ENCODE measurements at regions not wholly inside any gene's neighbourhood (a gene's known extent, or its start where the extent isn't known, plus 50 kb on each side); places are given as distances from the start of the nearest gene placed in this dataset.

DNA sequence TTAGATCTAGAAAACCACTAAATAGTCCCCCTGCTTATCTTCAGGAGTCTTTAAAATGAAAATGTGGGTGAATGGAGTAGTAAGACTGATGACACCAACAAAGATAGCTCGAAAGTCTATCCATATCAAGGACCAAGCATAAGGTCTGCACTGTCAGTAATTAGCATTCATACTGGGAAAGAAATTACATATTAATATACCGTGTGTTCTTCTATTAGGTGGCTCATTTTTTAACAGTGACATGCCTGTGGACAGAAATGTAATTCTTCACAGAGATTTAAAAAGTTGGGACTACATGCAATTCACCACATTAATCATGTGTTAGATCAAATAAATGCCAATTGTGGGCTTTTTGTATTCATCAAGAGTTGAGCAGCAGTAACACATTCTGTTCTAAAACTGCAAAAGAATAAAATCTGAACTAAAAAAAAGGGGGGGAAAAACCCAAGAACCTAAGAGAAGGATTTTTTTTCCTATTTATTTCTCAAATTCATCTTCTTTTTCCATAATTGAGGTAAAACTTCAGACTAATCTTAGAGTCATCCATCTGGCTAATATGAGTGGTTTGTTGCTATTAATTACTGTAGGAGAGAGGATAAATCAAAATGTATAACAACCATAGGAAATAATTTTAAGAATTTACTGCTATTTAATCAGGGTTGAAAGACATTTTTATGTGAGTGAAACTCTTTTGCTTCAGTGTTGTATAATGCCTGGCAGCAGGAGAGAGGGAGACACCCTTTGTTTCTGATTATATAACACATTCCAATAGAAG lies 386.7 kb upstream of the IGFBP7 start:
- FAIRE-seq = no peak
- DNase-seq (ENCODE audit: low spot score) = no peak

DNA sequence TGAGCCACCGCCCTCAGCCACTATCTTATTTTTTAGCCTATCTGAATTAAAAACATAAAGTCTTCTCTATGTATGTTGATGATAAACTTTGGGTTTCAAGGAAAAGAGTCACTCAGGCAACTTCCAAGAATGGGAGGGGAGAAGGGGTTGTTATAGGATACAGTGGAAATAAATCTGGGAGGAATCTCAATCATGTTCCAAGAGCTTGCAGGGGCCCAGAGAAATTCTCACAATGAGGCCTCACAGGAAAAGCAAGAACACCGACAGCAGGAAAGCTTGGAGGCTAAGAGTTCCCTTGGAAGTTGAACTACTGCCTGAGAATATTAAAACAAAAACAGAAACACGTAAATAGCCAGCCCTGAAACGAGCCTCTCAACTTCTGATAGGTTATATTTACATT lies 384.6 kb upstream of the IGFBP7 start:
- FAIRE-seq (no peak), DNase-seq (ENCODE audit: low spot score) (no peak)

GRCh38 chr4:57492251-57492878 lies 382.2 kb upstream of the IGFBP7 start:
- FAIRE-seq (no peak), DNase-seq (ENCODE audit: low spot score) (no peak)

GRCh38 chr4:57491388-57491787 lies 381.2 kb upstream of the IGFBP7 start:
- DNase-seq (ENCODE audit: low spot score) = no peak

DNA sequence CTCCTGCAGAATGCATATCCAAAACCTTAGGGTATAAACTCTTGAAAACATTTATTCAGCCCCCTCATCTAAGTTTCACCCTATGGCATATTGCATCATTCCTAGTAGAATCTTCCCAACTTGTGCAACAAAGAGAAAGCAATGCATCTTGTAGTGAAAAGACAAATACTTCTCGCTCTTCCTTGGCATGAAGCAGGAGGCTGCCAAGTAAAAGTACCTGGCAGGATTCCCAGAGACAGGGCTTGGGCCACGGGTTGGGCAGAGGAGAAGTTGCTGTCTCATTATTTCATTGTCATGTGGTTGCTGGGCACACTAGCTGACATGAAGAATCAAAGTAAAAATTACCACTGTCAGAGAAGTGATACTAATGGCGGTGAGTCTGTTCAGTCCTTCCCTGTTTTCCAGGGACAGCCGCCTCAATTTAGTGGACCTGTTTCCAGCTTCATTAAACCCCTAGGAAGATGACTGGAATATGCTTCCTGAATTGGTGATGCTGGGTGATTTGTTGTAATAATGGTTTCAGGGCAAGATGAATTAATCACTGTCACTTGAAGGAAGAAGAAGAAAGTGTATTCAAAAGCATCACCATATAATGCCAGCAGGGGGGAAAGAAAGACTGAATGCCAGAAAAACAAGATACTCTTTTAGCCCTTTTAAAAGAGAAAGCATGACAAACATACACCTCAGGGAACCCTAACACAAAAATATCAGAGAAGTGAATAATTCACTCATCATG lies 380.5 kb upstream of the IGFBP7 start:
- DNase-seq (ENCODE audit: low spot score) = peak; percentile 59
- FAIRE-seq = no peak

More at GRCh38 chr4:57491388-57491787, 381.2 kb upstream of the IGFBP7 start:
- FAIRE-seq = peak; percentile 66

GRCh38 chr4:57488366-57489162 lies 378.4 kb upstream of the IGFBP7 start:
- peak; percentile 5 for FAIRE-seq
- DNase-seq (ENCODE audit: low spot score) = no peak

- no peak for FAIRE-seq
- no peak for DNase-seq (ENCODE audit: low spot score)
These were observed 365.2 kb upstream of the IGFBP7 start for GRCh38 chr4:57475424-57475823.

- DNase-seq (ENCODE audit: low spot score) = no peak
- no peak for FAIRE-seq
These were observed 355.3 kb upstream of the IGFBP7 start for GRCh38 chr4:57465321-57466056.

- no peak for DNase-seq (ENCODE audit: low spot score)
- no peak for FAIRE-seq
These were observed 352.7 kb upstream of the IGFBP7 start for GRCh38 chr4:57462843-57463242.

DNA sequence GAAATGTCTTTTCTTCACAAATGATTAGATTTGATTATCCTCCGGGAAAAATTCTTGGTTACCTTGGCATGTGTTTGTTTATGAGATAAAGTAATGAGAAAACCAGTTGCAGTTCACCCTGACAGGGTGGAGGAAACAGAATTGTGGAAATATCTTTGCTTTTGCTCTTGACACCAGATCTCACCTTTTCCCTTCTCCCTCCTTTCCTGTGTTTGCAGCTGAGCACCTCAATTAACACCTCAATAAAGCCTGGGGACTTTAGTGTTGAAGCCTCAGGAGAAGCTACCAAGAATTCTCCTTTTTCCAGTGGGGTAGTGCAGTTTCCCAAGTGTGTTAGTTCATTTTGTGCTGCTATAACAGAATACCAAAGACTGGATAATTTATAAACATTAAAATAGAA lies 350.8 kb upstream of the IGFBP7 start:
- DNase-seq (ENCODE audit: low spot score) (no peak), FAIRE-seq (no peak)

- DNase-seq (ENCODE audit: low spot score) (no peak), FAIRE-seq (no peak)
These were observed 338.7 kb upstream of the IGFBP7 start for GRCh38 chr4:57448901-57449300.

DNA sequence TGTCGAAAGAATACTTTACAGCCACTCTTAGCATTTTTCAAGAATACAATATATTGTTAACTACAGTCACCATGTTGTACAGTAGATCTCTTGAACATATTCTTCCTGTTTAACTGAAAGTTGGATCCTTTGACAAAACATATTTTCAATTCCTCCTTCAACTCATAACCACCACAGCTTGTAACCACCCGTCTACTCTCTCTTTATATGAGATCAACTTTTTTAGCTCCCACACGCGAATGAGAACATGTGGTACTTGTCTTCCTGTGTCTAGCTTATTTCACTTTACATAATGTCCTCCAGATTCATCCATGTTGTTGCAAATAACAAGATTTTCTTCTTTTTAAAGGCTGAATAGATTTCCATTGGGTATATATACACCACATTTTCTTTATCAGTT lies 338.3 kb upstream of the IGFBP7 start:
- DNase-seq (ENCODE audit: low spot score) (no peak), FAIRE-seq (no peak)

GRCh38 chr4:57446266-57446665 lies 336.1 kb upstream of the IGFBP7 start:
- DNase-seq (ENCODE audit: low spot score) (no peak), FAIRE-seq (no peak)

DNA sequence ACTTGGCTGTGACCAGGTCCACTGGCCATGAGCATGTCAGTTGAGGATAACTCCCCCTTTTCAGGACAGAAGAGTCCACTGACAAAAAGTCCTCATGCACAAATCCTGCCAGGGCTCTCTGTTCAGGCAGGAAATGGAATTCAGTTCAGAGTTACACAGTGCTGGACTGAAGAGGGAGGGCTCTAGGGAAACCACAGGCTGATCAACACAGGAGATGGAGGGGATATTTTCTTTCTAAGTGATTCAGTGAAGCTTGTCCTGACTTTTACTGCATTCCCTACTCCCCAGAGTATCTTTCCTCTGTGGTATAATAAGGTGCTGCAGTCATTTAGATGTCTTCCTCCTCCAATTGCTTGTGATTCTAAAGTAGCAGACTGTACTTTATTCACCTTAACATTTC lies 335.5 kb upstream of the IGFBP7 start:
- FAIRE-seq (no peak), DNase-seq (ENCODE audit: low spot score) (no peak)

- FAIRE-seq (no peak), DNase-seq (ENCODE audit: low spot score) (no peak)
These were observed 334.5 kb upstream of the IGFBP7 start for GRCh38 chr4:57444671-57445070.

- DNase-seq (ENCODE audit: low spot score) = no peak
These were observed 333.6 kb upstream of the IGFBP7 start for GRCh38 chr4:57443787-57444186.

GRCh38 chr4:57443308-57443707 lies 333.1 kb upstream of the IGFBP7 start:
- no peak for DNase-seq (ENCODE audit: low spot score)
- FAIRE-seq = no peak

More at GRCh38 chr4:57443787-57444186, 333.6 kb upstream of the IGFBP7 start:
- FAIRE-seq = no peak

- DNase-seq (ENCODE audit: low spot score) = peak; percentile 72
- FAIRE-seq = peak; percentile 88
These were observed 332.7 kb upstream of the IGFBP7 start for GRCh38 chr4:57442831-57443291.

DNA sequence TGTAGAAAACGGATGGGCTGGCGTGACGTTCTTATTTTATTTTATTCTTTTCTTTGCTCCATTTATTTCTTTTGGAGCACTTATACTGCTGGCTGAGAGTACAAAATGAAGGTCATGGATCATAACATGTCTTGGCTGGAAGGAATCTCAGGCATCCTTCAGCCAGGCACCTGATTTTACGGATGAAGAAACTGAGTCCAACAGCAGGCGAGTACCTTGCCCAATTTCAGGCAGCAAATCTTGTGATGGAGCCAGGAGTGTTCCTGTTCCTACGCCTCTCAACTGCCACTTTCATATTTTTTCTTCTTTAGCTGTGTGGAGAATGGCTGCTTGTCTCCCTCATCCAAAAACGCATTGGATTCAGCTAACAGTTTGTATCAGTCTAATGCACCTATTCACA lies 332.1 kb upstream of the IGFBP7 start:
- no peak for FAIRE-seq
- no peak for DNase-seq (ENCODE audit: low spot score)

- DNase-seq (ENCODE audit: low spot score) = no peak
- no peak for FAIRE-seq
These were observed 327.5 kb upstream of the IGFBP7 start for GRCh38 chr4:57437649-57438048.

DNA sequence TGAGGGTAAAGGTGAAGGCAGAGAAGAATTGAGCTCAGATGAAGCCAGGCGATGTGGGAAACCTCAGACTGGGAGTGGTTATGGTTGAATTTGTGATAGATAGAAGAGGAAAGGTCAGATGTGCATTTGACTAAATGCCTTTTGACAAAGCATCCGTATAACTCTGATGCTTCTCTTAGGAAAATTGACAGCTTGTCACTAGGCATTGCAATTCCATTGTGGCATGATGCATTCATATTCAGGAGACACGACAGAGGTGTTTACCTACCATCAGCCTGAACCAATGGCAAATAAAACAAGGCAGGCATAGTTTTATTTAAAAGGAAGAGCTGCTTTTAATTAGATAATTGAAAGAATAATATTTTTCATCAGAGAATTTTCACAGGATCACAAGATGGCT lies 325.1 kb upstream of the IGFBP7 start:
- FAIRE-seq = no peak
- DNase-seq (ENCODE audit: low spot score) = no peak
